CD4-positive, alpha-beta T cell (primary cell): ENCODE measurements at regions not wholly inside any gene's neighbourhood (a gene's known extent, or its start where the extent isn't known, plus 50 kb on each side); places are given as distances from the start of the nearest gene placed in this dataset.
"Not testable (repeated sequence)": the region's sequence is repeated elsewhere in the genome, so short reads cannot be mapped to it uniquely, and the experiment has no call there.

ENCODE experiments used
- ATAC-seq: fragments of 200-7000 bp; cut with Tn5 transposase; one replicate; pipeline ENCODE4 v1.10.0; 2022; ENCODE audit warnings: mild to moderate bottlenecking; ENCODE audit not compliant: poor library complexity
- CTCF ChIA-PET: fragments of 350-600 bp; sonication (Branson Sonifier 250); formaldehyde crosslinking; loops from one replicate; lab custom pipeline; 2021; ENCODE audit warnings: antibody characterized with exemption, inconsistent platforms; lab: Charles Lee
- POLR2A ChIA-PET: fragments of 350-600 bp; sonication (Branson Sonifier 250); formaldehyde crosslinking; loops from one replicate; lab custom pipeline; 2021; ENCODE audit warnings: antibody characterized with exemption, inconsistent platforms; lab: Charles Lee
- DNase-seq, 14 experiments: peaks; one replicate each; pipeline ENCODE4 v3.0.0-alpha.2; 2013 to 2020; ENCODE audit warnings: mixed read lengths in 2 of 14
- H3K27ac ChIP-seq, 2 donors: one replicate each; pipeline versions ENCODE4 v1.5.1 to v1.7.0; 2013; ENCODE audit warnings: low read length in 2 of 2, low read depth in 1 of 2, mild to moderate bottlenecking in 1 of 2
- H3K27me3 ChIP-seq, 2 experiments: 1 replicate in 1 of 2; 2 replicates in 1 of 2; pipeline versions ENCODE4 v1.6.1 to v1.7.0; 2013; ENCODE audit warnings: low read length in 2 of 2, control low read depth in 1 of 2, mild to moderate bottlenecking in 1 of 2, moderate library complexity in 1 of 2; ENCODE audit not compliant: insufficient read depth in 2 of 2, control insufficient read depth in 1 of 2
- H3K36me3 ChIP-seq: one replicate; pipeline ENCODE4 v1.6.1; 2013; ENCODE audit warnings: low read length, control low read depth; ENCODE audit not compliant: insufficient read depth
- H3K4me1 ChIP-seq: one replicate; pipeline ENCODE4 v1.6.1; 2013; ENCODE audit warnings: low read length, control low read depth; ENCODE audit not compliant: insufficient read depth
- H3K4me3 ChIP-seq: one replicate; pipeline ENCODE4 v1.5.1; 2013; ENCODE audit warnings: mild to moderate bottlenecking, low read length, moderate library complexity
- H3K9me3 ChIP-seq, 2 experiments: 1 replicate in 1 of 2; 2 replicates in 1 of 2; pipeline versions ENCODE4 v1.6.1 to v1.7.0; 2013; ENCODE audit warnings: low read length in 2 of 2, mild to moderate bottlenecking in 2 of 2, control low read depth in 1 of 2, moderate library complexity in 1 of 2; ENCODE audit not compliant: control insufficient read depth in 1 of 2, insufficient read depth in 1 of 2
- H3K27ac Mint-ChIP-seq: one replicate; pipeline ENCODE4 v1.8.0; 2020; ENCODE audit warnings: mixed read lengths
- H3K27me3 Mint-ChIP-seq: one replicate; pipeline ENCODE4 v1.8.0; 2021; ENCODE audit warnings: mixed read lengths
- H3K36me3 Mint-ChIP-seq: one replicate; pipeline ENCODE4 v1.8.0; 2021; ENCODE audit warnings: low read depth, mixed read lengths
- H3K4me1 Mint-ChIP-seq: one replicate; pipeline ENCODE4 v1.8.0; 2021; ENCODE audit warnings: low read depth, mixed read lengths
- H3K4me3 Mint-ChIP-seq: one replicate; pipeline ENCODE4 v1.8.0; 2020; ENCODE audit warnings: mild to moderate bottlenecking, mixed read lengths
- H3K9me3 Mint-ChIP-seq: one replicate; pipeline ENCODE4 v1.8.0; 2020; ENCODE audit warnings: mixed read lengths
- intact Hi-C, 2 experiments: fragments of 100-400 bp; cut with DNase I in 1 of 2; cut with micrococcal nuclease in 1 of 2; formaldehyde crosslinking; loops; one replicate each; pipeline versions ENCODE4 v1.15.1 to v1.9.0; 2023 to 2025; cut with DNase I, micrococcal nuclease
- TF ChIP-seq, protein P1 (sequence below): fragments of 200-600 bp; IDR thresholded peaks from one replicate; pipeline ENCODE4 v1.8.0; 2022; ENCODE audit warnings: antibody characterized with exemption, mild to moderate bottlenecking

- DNase-seq (no peak), ATAC-seq (no peak)
- Mint-ChIP-seq H3K4me3 (no peak overlapping the region), H3K9me3 (peaks cover 19% of the 10 kb centered on the region), H3K27me3 (peaks cover 8% of the 10 kb centered on the region), H3K27ac (no peak overlapping the region), H3K36me3 (no peaks in the 10 kb centered on the region), H3K4me1 (no peaks in the 10 kb centered on the region)
- POLR2A ChIA-PET = no interaction called here
- CTCF ChIA-PET = no interaction called here
- Histone ChIP-seq H3K27ac (no peak overlapping the region), H3K27me3 (no peaks in the 10 kb centered on the region), H3K9me3 (peaks cover under 1 to 7% of the 10 kb centered on the region in 2 experiments), H3K4me1 (no peaks in the 10 kb centered on the region), H3K4me3 (no peak overlapping the region), H3K36me3 (no peaks in the 10 kb centered on the region)
- intact Hi-C loops = no loop called here
- TF ChIP-seq, protein P1, sequence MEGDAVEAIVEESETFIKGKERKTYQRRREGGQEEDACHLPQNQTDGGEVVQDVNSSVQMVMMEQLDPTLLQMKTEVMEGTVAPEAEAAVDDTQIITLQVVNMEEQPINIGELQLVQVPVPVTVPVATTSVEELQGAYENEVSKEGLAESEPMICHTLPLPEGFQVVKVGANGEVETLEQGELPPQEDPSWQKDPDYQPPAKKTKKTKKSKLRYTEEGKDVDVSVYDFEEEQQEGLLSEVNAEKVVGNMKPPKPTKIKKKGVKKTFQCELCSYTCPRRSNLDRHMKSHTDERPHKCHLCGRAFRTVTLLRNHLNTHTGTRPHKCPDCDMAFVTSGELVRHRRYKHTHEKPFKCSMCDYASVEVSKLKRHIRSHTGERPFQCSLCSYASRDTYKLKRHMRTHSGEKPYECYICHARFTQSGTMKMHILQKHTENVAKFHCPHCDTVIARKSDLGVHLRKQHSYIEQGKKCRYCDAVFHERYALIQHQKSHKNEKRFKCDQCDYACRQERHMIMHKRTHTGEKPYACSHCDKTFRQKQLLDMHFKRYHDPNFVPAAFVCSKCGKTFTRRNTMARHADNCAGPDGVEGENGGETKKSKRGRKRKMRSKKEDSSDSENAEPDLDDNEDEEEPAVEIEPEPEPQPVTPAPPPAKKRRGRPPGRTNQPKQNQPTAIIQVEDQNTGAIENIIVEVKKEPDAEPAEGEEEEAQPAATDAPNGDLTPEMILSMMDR = no peak
Measured at GRCh38 chr3:194894538-194894937, 208.9 kb downstream of the FAM43A start.

DNA sequence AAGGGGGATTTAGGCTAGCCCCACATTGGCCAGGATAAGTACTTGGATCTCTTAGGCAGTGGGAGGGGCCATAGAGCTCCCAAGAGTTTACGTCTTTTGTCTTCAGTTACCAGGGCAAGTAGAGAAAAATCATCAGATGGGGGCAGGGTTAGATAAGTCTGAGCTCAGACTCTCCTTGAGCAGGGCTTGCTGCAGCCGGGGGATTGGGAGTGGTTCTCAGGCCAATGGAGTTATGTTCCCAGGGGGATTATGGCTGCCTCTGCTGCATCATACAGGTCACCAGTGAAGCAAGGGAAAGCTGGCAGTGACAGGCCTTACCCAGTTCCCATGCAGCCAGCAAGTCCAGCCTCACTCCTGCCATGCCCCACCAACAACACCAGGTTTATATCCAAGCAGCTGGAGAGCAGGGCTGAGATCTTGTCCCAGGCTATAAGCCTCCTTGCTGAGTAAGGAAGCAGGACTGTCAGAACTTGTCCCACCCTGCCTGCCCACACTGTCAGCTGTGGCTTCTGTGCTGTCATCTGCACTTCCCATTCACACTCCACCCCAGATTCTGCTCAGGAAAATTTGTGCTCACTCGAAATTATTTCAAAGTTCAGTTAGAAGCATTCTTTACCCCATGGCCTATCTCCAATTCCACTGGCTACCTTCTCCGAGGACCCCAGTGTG is 215.3 kb downstream of the FAM43A start:
- H3K27ac Mint-ChIP-seq = no peak overlapping the region
- Histone ChIP-seq H3K27ac (no peak overlapping the region), H3K36me3 (no peaks in the 10 kb centered on the region), H3K4me3 (no peak overlapping the region), H3K9me3 (peaks cover 3 to 5% of the 10 kb centered on the region in 2 experiments), H3K4me1 (no peaks in the 10 kb centered on the region), H3K27me3 (peaks cover 0 to 14% of the 10 kb centered on the region in 2 experiments)
- peaks cover 14% of the 10 kb centered on the region for H3K9me3 Mint-ChIP-seq
- no peaks in the 10 kb centered on the region for H3K4me1 Mint-ChIP-seq
- DNase-seq (no peak), ATAC-seq (no peak)
- POLR2A ChIA-PET = no interaction called here
- H3K4me3 Mint-ChIP-seq = no peak overlapping the region
- CTCF ChIA-PET = no interaction called here
- intact Hi-C loops = no loop called here
- H3K27me3 Mint-ChIP-seq = peaks cover 51% of the 10 kb centered on the region
- TF ChIP-seq, protein P1 = no peak
- H3K36me3 Mint-ChIP-seq = no peaks in the 10 kb centered on the region

- H3K27ac ChIP-seq, POLR2A ChIA-PET, H3K4me3 ChIP-seq, intact Hi-C loops, DNase-seq, H3K36me3 ChIP-seq, H3K9me3 ChIP-seq, H3K36me3 Mint-ChIP-seq, ATAC-seq, H3K4me3 Mint-ChIP-seq, H3K27ac Mint-ChIP-seq, CTCF ChIA-PET, H3K4me1 ChIP-seq, H3K4me1 Mint-ChIP-seq: not testable (repeated sequence)
- peaks cover 56% of the 10 kb centered on the region for H3K27me3 Mint-ChIP-seq
- H3K27me3 ChIP-seq = peaks cover 0 to 14% of the 10 kb centered on the region in 2 experiments
- peaks cover 12% of the 10 kb centered on the region for H3K9me3 Mint-ChIP-seq
Measured at GRCh38 chr3:194903447-194903846, 217.8 kb downstream of the FAM43A start.

DNA sequence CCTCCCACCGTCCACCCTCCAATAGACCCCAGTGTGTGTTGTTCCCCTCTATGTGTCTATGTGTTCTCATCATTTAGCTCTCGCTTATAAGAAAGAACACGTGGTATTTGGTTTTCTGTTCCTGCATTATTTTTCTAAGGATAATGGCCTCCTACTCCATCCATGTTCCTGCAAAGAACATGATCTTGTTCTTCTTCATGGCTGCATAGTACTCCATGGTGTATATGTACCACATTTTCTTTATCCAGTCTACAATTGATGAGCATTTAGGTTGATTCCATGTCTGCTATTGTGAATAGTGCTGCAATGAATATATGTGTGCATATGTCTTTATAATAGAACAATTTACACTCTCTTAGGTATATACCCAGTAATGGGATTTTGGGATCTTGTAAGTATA is 219.3 kb downstream of the FAM43A start:
- peaks cover 50% of the 10 kb centered on the region for H3K27me3 Mint-ChIP-seq
- not testable (repeated sequence) for H3K27ac Mint-ChIP-seq
- peaks cover 0 to 14% of the 10 kb centered on the region in 2 experiments for H3K27me3 ChIP-seq

More for the DNA sequence above, 219.3 kb downstream of the FAM43A start:
- H3K27ac ChIP-seq, H3K4me3 ChIP-seq, H3K36me3 ChIP-seq, H3K9me3 ChIP-seq, intact Hi-C loops, H3K36me3 Mint-ChIP-seq, ATAC-seq, H3K4me3 Mint-ChIP-seq, DNase-seq, H3K4me1 Mint-ChIP-seq, H3K9me3 Mint-ChIP-seq, POLR2A ChIA-PET, H3K4me1 ChIP-seq, CTCF ChIA-PET: not testable (repeated sequence)
